Sciatic nerve (tissue), 2 donors: ENCODE measurements at regions not wholly inside any gene's neighbourhood (a gene's known extent, or its start where the extent isn't known, plus 50 kb on each side); places are given as distances from the start of the nearest gene placed in this dataset.
A peak's percentile ranks its signal among the peaks of the same experiment; 100 is the strongest.
"Not testable (repeated sequence)": the region's sequence is repeated elsewhere in the genome, so short reads cannot be mapped to it uniquely, and the experiment has no call there.

Source experiments
- ATAC-seq: fragments of 200-7000 bp; cut with Tn5 transposase; one replicate; pipeline ENCODE4 v1.9.1; 2020; ENCODE audit warnings: mild to moderate bottlenecking, moderate library complexity
- DNase-seq: peaks from one replicate; pipeline ENCODE4 v3.0.0-alpha.2; 2020; ENCODE audit warnings: low spot score
- intact Hi-C: fragments of 100-400 bp; cut with DNase I; formaldehyde crosslinking; loops from one replicate; pipeline ENCODE4 v1.14.2; 2022
- donor health status: DM: no; HTN: no; CAD: no.
- donor health status: DM: no; HTN: no; CAD: no.

DNA sequence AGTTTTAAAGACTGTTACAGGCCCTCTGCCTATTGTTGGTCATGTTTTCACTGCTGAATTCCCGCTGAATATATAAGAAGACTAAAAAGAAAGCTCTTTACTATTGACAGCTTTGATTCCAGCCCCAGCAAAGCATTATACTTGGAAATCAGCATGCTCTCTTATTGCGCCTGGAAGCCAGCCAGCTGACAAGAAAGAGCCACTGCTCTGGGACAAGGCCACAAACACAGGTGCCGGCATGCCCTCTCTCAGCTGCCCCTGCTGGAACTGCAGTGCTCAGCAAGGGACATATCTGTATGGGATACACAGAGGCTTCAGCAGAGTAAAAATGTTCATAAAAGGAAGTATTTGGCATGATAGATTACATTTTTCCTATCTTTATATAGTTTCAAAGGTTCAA lies 523.9 kb downstream of the ADRA2A start:
- no peak for DNase-seq
- ATAC-seq: no peak
- intact Hi-C loops: no loop called here

DNA sequence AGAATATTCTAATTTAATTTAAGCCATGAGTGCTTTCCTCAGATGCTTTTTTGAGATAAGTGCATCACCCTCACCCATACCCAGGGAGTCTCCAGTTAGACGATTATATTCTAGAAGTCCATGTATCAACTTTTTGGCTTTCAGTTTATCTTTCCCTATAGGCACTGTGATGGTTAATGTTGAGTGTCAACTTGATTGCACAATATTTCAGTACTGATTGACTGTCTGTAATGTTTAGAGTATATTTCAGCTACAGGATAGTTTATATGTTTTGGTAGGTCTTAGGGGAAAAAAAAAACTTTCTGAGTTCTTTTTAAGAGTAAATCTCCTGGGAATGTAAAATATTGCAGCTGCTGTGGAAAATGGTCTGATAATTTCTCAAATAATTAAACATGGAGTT lies 535.4 kb downstream of the ADRA2A start:
- ATAC-seq: no peak
- intact Hi-C loops: no loop called here
- no peak for DNase-seq

DNA sequence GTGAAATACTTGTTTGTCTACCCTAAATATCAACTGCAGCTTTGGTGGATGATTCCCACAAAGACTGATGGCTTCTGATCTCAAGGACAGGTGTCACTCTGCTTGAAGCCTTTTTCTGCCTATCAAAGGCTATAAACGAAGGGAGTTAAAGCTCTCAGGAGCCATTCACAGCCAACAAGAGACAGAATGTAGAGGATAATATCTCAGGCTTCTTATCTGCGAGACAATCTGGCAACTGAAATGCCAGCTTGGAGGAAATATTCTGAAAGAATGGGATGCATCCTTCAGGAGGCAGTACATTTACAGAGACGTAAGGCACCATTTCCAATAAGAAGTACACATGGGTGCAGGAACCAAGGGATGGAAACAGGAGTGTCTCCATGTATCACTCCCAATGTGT lies 549.4 kb downstream of the GPAM start:
- ATAC-seq (no peak), DNase-seq (no peak)
- intact Hi-C loops: no loop called here

DNA sequence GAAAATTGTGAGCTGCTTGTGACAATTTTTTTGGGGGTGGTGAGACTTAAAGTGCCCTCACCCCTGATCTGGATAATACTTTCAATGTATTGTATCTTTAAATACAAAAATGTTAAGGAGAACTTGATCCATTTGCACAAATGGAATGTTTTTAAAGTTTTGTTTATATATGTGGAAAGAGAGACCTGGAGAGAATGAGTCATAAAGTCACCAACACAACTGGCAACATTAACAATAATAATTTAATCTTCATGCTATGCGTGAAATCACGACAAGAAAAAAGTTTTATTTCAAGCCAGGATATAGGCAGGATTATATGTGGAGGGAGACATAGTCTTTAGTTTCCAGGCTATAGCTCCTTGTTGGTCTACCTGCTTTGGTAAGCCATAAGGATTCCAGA lies 537.5 kb downstream of the GPAM start:
- ATAC-seq (no peak), DNase-seq (no peak)
- intact Hi-C loops: no loop called here

DNA sequence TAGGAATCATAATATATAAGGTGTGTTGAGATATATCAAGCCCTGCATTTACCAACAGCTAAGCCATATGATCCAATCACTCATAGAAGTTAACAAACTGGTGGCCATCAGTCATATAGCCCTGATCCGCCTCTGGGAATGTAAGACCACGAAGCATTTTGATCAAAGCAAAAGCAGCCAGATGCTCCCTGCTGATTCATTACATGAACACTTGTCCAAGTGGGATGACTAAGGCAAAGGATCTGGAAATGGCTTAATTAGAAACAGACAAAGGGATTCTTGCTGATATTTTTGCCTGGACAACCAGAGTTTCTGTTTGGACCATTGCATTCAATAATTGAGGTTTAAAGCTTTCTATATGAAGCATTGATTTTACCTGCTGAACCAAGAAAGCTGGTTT lies 535.5 kb downstream of the GPAM start:
- DNase-seq (no peak), ATAC-seq (peak; percentile 67)
- intact Hi-C loops: no loop called here

DNA sequence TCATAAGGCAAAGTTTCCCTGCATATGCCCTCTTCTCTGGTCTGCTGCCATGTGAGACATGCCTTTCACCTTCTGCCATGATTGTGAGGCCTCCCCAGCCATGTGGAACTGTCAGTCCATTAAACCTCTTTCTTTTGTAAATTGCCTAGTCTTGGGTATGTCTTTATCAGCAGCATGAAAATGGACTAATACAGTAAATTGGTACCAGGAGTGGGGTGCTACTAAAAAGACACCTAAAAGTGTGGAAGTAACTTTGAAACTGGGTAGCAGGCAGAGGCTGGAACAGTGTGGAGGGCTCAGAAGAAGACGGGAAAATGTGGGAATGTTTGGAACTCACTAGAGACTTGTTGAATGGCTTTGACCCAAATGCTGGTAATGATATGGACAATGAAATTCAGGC lies 534.5 kb downstream of the GPAM start:
- intact Hi-C loops, DNase-seq, ATAC-seq: not testable (repeated sequence)

DNA sequence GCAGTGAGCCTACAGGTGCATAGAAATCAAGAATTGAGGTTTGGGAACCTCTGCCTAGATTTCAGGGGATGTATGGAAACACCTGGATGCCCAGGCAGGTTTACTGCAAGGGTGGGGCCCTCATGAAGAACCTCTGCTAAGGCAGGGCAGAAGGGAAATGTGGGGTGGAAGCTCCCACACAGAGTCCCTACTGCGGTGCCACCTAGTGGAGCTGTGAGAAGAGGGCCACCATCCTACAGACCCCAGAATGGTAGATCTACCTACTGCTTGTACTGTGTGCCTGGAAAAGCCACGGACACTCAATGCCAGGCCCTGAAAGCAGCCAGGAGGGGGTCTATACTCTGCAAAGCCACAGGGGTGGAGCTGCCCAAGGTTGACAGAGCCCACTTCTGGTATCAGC lies 533.5 kb downstream of the GPAM start:
- intact Hi-C loops: no loop called here
- DNase-seq: no peak
- ATAC-seq: no peak

DNA sequence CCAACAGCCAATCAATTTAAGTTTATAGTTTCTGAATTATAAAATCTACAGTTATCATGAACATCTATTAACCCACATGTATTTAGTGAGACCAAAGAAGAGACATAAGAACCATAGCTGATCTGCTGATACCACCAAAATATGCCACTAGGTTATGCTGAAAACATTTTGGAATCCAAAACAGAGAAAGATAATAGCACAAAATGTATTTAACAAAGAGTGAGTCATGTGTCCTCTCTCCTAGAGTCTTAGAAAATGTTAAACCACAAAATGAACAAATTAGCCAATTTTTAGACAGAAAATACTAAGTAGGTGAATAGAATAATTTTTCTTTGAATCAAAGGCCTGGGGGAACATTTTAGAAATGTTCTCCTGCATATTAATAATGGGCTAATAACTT lies 527.5 kb downstream of the GPAM start:
- ATAC-seq: no peak
- no peak for DNase-seq
- intact Hi-C loops: no loop called here

DNA sequence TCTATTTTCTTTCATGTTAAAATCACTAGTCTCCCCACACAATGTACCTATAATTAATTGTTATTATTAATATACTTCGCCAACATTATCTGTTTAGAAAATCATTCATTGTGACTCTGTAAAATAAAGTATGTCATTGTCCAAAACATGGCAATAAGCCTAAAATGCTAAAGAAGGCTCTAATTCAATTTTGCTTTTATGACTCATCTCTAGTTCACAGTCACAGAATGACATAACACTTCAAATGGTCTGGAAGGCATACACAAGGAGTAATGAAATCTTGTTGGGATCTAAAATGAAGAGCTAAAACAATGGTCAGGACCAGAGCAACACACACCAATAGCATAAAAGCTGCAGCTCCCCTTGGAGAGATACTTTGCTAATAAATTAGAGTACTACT lies 505.8 kb downstream of the GPAM start:
- intact Hi-C loops: no loop called here
- ATAC-seq (no peak), DNase-seq (no peak)

DNA sequence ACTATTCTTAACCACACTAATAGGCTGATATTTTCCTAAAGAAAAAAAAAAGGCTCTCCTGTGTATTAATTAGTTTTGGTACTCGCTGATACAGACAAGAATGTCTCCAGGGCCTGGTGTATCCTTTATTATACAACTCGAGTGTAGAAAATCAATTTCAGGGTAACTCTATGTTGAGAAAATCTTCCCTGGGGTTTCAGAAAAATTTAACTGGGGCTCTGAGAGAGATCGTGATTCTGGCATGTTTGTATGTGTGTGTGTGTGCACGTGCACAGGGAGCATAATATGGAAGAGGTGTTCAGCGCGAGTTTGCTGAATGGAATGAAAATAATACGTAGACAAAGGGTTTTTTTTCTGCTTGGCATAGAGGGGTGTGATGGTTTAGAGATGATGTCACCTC lies 496.8 kb downstream of the GPAM start:
- ATAC-seq: no peak
- intact Hi-C loops: no loop called here
- DNase-seq: no peak

DNA sequence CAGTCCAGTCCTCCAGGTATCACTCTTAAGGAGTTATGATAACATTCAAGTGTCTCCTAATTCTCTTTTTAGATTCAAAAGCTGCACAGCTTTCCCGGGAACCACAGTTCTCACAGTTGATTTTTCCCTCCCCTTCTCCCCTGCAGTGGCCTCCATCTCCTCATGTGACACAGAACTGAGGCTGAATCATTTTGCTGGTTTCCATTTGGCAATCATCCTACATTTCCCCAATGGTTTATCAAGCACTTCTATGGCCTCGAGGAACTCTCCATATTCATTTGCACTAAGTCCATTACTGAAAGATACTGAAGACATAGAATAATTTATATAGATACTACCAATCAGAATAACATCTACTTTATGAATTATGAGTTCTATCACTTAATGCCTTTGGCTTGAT lies 484.9 kb downstream of the GPAM start:
- DNase-seq (no peak), ATAC-seq (no peak)
- intact Hi-C loops: no loop called here

DNA sequence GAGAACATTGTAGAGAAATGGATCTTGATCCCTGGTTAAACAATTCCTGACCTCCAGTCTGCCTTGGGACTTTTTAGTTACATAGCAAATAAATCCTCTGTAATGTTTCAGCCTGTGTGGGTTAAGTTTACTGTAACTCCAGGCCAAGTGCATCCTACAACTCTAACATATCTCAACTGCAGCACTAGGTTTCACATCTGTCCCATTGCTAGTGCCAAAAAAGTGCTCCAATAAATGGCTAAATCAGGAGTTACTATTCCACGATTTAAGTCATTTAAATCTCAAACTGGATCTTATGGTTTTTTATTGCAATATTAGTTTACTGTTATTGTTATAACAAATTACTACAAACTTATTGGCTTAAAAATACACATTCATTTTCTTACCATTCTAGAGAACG lies 479.6 kb downstream of the GPAM start:
- intact Hi-C loops: loop anchor here (5.0 kb wide), 1 partner anchor 1222 kb away; no protein-coding TSS in a partner anchor
- ATAC-seq (no peak), DNase-seq (no peak)

DNA sequence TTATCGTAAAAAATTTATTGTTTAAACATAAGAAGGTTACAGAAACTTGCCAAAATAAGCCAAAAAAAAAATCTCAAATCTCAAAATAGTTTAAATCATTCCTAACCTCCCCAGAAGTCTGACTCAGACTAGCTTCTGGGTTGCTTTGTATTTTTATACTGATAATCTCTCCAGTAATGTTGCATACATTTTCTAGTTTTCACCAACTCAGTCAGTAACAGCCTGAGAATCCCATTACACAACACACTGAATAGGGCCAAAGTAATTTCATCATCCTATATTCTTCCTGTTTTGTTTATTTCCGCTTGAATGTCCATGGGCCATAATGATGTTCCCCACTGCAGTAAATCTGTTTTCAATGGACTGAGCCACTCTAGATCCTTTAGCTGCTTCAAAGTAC lies 478.5 kb downstream of the GPAM start:
- no peak for ATAC-seq
- intact Hi-C loops: no loop called here

DNA sequence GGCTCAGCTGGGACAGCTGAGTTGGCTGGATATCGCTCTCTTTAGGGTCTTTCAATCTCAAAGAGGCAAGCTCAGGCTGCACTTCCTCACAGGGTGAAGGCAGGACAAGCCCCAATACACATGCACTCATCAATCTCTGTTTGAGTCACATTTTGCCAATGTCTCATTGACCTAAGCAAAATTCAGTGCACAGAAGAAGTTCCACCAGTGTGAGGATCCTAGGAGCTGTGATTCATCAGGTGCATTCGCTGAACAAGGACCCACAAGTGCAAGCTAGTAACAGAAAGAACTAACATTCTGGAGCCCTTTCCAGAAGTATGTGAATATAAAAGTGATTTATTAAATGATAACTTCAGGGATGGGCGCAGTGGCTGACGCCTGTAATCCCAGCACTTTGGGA lies 477.2 kb downstream of the GPAM start:
- intact Hi-C loops: no loop called here
- no peak for ATAC-seq
- no peak for DNase-seq

More for the DNA sequence above, 478.5 kb downstream of the GPAM start:
- DNase-seq: no peak

DNA sequence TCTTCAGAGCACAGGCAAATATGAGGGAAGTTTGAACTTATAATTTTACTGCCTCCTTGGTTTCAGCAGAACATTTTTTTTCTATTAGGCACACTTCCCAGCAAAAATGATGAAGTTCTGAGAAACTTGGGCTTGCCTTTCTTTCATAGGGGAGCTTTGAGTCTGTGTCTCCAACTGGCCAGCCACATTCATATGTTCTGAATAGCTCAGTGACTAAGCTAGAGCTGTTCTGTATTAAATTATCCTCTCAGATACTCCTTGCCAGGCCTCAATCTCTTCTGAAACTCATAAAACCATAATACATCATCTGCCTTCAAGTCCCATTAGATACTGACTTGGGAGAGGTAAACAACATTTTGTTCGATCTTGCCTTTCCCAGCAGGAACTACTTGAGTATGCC lies 476.5 kb downstream of the GPAM start:
- DNase-seq: no peak
- intact Hi-C loops: no loop called here
- ATAC-seq: peak; percentile 71

DNA sequence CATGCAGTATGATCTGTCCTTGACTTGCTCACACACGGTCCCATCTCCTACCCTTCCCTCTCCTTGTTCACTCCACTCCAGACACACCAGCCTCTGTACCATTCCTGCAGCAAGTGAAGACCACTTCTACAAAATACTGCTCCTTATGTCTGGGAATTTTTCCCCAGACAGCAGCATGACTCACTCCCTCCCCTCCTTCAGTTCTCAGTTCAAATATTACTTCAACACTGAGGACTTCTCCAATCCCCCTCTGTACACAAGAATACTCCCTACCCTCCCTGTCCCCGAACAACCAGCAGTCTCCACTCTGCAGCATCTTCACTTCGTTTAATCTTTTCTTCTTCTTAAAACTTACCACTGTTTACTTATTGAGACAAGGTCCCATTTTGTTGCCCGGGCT lies 474.0 kb downstream of the GPAM start:
- intact Hi-C loops: no loop called here
- ATAC-seq (no peak), DNase-seq (no peak)

DNA sequence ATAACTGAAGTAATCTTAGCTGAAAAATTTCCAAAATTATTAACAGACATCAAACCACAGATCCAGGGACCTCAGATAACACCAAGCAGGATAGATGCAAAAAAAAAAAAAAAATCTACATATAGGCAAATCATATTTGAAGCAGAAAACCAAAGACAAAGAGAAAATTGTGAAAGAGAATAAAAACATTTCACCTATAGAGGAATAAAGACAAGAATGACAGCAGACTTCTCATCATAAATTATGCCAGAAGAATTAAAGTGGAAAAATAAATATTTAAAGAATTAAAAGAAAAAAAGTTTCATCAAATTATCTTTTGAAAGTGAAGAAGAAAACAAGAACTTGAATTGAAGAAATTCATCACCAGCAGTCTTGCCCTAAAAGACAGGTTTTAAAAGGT lies 467.5 kb downstream of the GPAM start:
- ATAC-seq: no peak

DNA sequence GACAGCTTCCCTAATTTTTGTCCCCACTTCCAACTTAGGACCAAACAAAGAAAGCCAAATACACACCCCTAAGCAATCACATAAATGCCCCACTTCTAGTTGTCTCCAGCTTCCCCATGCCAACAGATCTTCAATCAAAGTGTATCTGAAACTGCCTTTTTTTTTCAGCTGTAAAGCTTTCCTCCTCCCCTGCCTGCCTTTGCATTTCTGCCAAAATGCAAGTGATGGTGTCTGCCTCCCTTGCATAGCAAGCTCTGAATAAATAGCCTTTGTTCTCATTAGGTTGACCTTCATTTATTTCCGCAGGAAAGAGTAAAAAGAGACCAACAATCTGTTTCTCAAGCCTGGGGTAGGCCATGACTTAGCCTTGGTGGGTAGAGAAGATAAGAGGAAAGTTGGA lies 459.4 kb downstream of the GPAM start:
- intact Hi-C loops: no loop called here
- ATAC-seq: no peak
- no peak for DNase-seq

More for the DNA sequence above, 467.5 kb downstream of the GPAM start:
- intact Hi-C loops: no loop called here
- DNase-seq: no peak

DNA sequence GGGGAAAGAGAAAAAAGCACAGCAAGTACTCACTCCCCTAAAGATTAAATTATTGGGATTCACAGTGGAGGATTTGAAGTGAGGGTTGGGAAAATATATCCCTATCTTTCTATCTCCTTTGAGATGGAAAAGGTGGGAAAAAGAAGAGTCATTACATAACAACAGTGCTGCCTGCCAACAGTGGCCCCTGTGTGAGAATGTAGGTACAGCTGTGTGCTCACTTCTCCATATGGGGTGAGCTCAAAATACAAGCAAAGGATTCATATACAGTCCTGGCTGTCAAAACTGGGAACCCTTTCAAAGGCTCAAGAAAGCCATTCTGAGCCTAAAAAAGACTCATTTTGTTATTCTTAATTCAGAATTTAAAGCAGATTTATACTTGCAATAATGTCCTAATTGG lies 458.5 kb downstream of the GPAM start:
- no peak for ATAC-seq
- DNase-seq: no peak
- intact Hi-C loops: no loop called here

DNA sequence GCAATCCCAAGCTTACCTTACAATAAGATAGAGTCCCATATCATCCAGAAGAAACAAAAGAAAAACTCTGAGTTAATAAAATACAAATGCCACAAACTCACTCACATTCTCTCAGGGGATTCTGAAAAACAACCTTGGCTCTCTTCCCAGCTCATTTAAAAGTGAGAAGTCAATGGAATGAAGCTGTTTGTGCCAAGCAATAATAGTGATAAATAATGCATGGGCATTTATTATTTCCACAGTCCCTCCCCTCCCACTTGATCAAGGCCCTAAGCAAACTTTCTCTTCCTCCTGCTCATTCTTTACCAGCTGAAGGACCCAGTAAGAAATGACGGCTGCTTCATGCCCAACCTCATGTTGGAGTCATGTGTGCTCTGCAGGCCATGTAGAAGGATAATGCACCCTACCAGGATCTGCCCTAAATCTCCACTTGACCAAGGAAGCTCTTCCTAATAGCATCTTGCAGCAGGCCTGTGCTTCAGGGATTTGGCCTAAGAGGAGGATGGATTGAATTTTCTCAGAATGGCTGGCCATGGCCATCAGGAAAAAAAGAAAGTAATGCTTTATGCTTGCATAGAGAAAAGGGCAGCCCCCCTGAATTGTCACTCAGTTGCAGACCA lies 451.3 kb downstream of the GPAM start:
- intact Hi-C loops: no loop called here
- no peak for DNase-seq
- no peak for ATAC-seq

DNA sequence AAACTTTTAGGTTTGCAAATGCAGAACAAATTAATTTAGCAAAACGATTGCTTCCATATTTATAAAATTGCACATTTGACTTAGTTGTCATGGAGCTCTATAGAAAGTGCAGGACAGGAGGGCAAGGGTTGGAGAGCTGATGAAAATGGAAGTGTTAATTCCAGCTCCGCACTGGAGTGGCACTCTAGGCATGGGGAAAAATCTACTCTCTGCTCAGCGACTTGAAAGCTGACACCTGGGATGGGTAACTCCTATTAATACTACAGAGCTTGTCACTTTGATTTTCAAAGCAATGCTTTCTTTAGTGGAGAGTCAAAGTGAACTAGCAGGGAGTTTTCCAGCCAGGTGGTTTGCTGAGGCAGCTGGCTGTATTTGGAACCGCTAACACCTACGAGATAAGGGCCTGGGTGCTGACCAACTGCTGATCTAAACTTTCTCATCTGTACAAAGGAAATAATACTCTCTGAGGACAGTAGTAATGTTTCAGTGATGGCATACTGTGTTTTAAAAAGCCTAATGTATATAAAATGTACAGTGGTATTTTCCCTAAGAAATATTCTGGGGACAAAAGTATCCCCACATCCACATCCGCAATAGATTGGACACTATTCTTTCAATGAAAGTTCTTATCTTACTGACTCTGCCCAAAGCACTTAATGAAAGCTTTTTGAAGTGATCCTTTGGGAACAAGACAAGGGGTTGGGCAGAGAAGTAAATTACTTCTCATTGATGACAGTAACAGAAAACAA lies 444.3 kb downstream of the GPAM start:
- ATAC-seq (no peak), DNase-seq (no peak)
- intact Hi-C loops: no loop called here
